ENCODE measurements at regions not wholly inside any gene's neighbourhood (a gene's known extent, or its start where the extent isn't known, plus 50 kb on each side); places are given as distances from the start of the nearest gene placed in this dataset.

- no peak for TF ChIP-seq CTCF (conservative IDR thresholded peaks at IDR 0.05; ENCODE audit: low read depth in 2 of 2)
- TF ChIP-seq EZH2 (IDR thresholded peaks at IDR 0.05; ENCODE audit: low read depth, unreplicated experiment) = no peak
- TF ChIP-seq CREB1 (CRISPR knock-in tag; IDR thresholded peaks at IDR 0.05; ENCODE audit: low read depth) = no peak
- TF ChIP-seq STAT1 (IDR thresholded peaks at IDR 0.05; ENCODE audit: unreplicated experiment) = no peak
- no peak for TF ChIP-seq EZH2phosphoT487 (IDR thresholded peaks at IDR 0.05; ENCODE audit: unreplicated experiment)
- no peak for TF ChIP-seq JUNB (IDR thresholded peaks at IDR 0.05; ENCODE audit: unreplicated experiment)
- no peak for TF ChIP-seq ZNF114 (CRISPR knock-in tag; IDR thresholded peaks at IDR 0.05)
- no peak for TF ChIP-seq POLR2AphosphoS5 (IDR thresholded peaks at IDR 0.05; ENCODE audit: low read depth)
- TF ChIP-seq REST (IDR thresholded peaks at IDR 0.05; ENCODE audit: unreplicated experiment) = no peak
- no peak for TF ChIP-seq NANOG (IDR thresholded peaks at IDR 0.05; ENCODE audit: borderline replicate concordance)
- no peak for TF ChIP-seq ETS1 (IDR thresholded peaks at IDR 0.05)
- no peak for TF ChIP-seq ZNF331 (CRISPR knock-in tag; IDR thresholded peaks at IDR 0.05; ENCODE audit: low read depth)
- TF ChIP-seq ZNF462 (CRISPR knock-in tag; IDR thresholded peaks at IDR 0.05) = no peak
Measured at GRCh38 chr12:4137441-4137840, 136.1 kb upstream of the CCND2 start.

Data from GM23338 (cell line).